Osteoblast (primary cell): ENCODE measurements at regions not wholly inside any gene's neighbourhood (a gene's known extent, or its start where the extent isn't known, plus 50 kb on each side); places are given as distances from the start of the nearest gene placed in this dataset.

ENCODE experiments used
- DNase-seq: peaks from one replicate; pipeline ENCODE4 v3.0.0; 2011; ENCODE audit warnings: low spot score, mixed read lengths; ENCODE audit not compliant: insufficient read length; ENCODE audit errors: missing footprints
- H2AFZ ChIP-seq: 2 replicates; pipeline ENCODE4 v1.6.0; 2011; ENCODE audit warnings: mild to moderate bottlenecking, low read length
- H3K27ac ChIP-seq: 2 replicates; pipeline ENCODE4 v1.5.1; 2011; ENCODE audit warnings: mild to moderate bottlenecking, low read depth, low read length, moderate library complexity
- H3K27me3 ChIP-seq: 2 replicates; pipeline ENCODE4 v1.6.0; 2012; ENCODE audit warnings: mild to moderate bottlenecking, control low read depth, inconsistent platforms, low read length, moderate library complexity; ENCODE audit not compliant: insufficient read depth
- H3K36me3 ChIP-seq: 2 replicates; pipeline ENCODE4 v1.5.1; 2011; ENCODE audit warnings: mild to moderate bottlenecking, low read length, control low read depth, moderate library complexity; ENCODE audit not compliant: insufficient read depth
- H3K4me1 ChIP-seq: 2 replicates; pipeline ENCODE4 v1.5.1; 2011; ENCODE audit warnings: mild to moderate bottlenecking, low read length, control low read depth, moderate library complexity; ENCODE audit not compliant: insufficient read depth
- H3K4me2 ChIP-seq: 2 replicates; pipeline ENCODE4 v1.6.0; 2011; ENCODE audit warnings: mild to moderate bottlenecking, low read length; ENCODE audit not compliant: insufficient read depth
- H3K4me3 ChIP-seq: fragments of 200-600 bp; sonication (generic); 3 replicates; pipeline ENCODE4 v1.5.1; 2012; ENCODE audit warnings: mild to moderate bottlenecking, low read length, inconsistent platforms; ENCODE audit not compliant: insufficient read depth
- H3K79me2 ChIP-seq: 2 replicates; pipeline ENCODE4 v1.6.0; 2012; ENCODE audit warnings: mild to moderate bottlenecking, low read length, control low read depth, inconsistent platforms; ENCODE audit not compliant: insufficient read depth
- H3K9me3 ChIP-seq: 2 replicates; pipeline ENCODE4 v1.5.1; 2011; ENCODE audit warnings: low read depth, low read length, control low read depth
- H4K20me1 ChIP-seq: 2 replicates; pipeline ENCODE4 v1.6.0; 2012; ENCODE audit warnings: mild to moderate bottlenecking, low read length, control low read depth; ENCODE audit not compliant: insufficient read depth
- TF ChIP-seq, protein P1 (sequence below): IDR thresholded peaks from 2 replicates; pipeline ENCODE4 v1.5.1; 2011; ENCODE audit warnings: mild to moderate bottlenecking, low read depth, low read length, moderate library complexity; ENCODE audit errors: extremely low read depth

DNA sequence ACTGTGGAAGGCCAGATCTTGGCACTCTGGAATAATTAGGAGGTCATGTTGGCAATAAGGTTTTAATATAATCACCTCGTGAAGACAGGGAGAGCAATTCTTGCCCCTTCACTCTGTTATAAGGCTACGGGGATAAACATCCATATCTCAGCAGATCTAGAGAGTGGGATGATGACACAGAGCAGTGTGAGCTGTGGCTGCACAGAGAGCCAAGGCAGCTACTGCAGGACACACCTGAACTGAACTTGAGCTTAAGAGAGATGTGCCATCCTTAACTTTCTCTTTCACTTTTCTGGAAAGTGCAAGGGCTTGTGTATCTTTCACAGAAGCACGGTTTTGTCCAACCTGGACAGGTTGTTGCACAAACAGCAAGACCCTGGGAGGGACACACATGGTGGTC, 174.7 kb downstream of the GATA3 start:
- DNase-seq = no peak
- Histone ChIP-seq H3K4me1 (no peaks in the 10 kb centered on the region), H3K4me2 (no peak overlapping the region), H3K36me3 (no peaks in the 10 kb centered on the region), H3K9me3 (peaks cover 1% of the 10 kb centered on the region), H2AFZ (no peak overlapping the region), H3K27ac (no peak overlapping the region), H4K20me1 (no peaks in the 10 kb centered on the region), H3K4me3 (no peak overlapping the region), H3K27me3 (no peaks in the 10 kb centered on the region), H3K79me2 (no peaks in the 10 kb centered on the region)
- TF ChIP-seq, protein P1, sequence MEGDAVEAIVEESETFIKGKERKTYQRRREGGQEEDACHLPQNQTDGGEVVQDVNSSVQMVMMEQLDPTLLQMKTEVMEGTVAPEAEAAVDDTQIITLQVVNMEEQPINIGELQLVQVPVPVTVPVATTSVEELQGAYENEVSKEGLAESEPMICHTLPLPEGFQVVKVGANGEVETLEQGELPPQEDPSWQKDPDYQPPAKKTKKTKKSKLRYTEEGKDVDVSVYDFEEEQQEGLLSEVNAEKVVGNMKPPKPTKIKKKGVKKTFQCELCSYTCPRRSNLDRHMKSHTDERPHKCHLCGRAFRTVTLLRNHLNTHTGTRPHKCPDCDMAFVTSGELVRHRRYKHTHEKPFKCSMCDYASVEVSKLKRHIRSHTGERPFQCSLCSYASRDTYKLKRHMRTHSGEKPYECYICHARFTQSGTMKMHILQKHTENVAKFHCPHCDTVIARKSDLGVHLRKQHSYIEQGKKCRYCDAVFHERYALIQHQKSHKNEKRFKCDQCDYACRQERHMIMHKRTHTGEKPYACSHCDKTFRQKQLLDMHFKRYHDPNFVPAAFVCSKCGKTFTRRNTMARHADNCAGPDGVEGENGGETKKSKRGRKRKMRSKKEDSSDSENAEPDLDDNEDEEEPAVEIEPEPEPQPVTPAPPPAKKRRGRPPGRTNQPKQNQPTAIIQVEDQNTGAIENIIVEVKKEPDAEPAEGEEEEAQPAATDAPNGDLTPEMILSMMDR = no peak

DNA sequence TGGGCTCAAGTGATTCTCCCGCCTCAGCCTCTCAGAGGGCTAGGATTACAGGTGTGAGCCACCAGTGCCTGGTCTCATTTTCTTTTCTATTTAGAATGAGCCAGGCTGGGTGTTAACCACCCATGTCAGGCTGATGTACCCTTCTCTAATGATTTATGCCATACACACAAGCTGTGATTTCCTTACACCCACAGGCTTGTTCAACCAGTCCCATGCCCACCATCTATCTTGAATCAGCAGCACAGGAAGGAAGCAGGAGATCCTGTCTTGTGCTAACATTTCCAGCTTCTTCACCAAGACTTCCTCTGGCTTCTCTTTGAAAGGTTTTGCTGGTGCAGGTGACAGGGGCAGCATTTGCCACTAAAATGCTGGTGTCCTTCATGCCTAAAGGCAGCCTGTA, 176.4 kb downstream of the GATA3 start:
- no peaks in the 10 kb centered on the region for H3K4me1 ChIP-seq
- DNase-seq = no peak
- no peak overlapping the region for H3K4me3 ChIP-seq
- no peaks in the 10 kb centered on the region for H4K20me1 ChIP-seq
- H3K27ac ChIP-seq = no peak overlapping the region
- H3K79me2 ChIP-seq = no peaks in the 10 kb centered on the region
- no peaks in the 10 kb centered on the region for H3K27me3 ChIP-seq
- H2AFZ ChIP-seq = no peak overlapping the region
- H3K36me3 ChIP-seq = no peaks in the 10 kb centered on the region
- no peak overlapping the region for H3K4me2 ChIP-seq
- TF ChIP-seq, protein P1 = no peak
- no peaks in the 10 kb centered on the region for H3K9me3 ChIP-seq

DNA sequence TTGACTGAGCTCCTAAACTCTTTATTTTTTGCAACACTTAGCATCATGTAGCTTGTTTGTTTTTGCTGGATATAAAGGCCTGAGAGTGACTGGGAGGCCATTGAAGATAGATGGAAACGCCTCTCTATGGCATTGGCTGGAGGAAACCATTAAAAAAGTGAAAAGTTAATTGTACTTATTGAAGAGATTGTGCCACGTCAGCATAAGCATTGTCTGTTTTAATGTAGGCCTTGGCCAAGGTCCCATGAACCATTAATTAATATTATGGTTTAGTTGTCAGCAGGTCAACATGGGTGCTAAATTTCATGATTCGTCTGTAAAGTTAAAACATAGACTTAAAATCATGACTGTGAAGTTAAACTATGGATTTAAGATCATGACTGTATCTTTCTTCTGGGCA, 178.6 kb downstream of the GATA3 start:
- Histone ChIP-seq H3K79me2 (no peaks in the 10 kb centered on the region), H3K36me3 (no peaks in the 10 kb centered on the region), H3K27me3 (no peaks in the 10 kb centered on the region), H3K4me2 (no peak overlapping the region), H3K4me3 (no peak overlapping the region), H3K9me3 (no peaks in the 10 kb centered on the region), H3K4me1 (no peaks in the 10 kb centered on the region), H3K27ac (no peak overlapping the region), H4K20me1 (no peaks in the 10 kb centered on the region), H2AFZ (no peak overlapping the region)
- TF ChIP-seq, protein P1 = no peak
- no peak for DNase-seq

DNA sequence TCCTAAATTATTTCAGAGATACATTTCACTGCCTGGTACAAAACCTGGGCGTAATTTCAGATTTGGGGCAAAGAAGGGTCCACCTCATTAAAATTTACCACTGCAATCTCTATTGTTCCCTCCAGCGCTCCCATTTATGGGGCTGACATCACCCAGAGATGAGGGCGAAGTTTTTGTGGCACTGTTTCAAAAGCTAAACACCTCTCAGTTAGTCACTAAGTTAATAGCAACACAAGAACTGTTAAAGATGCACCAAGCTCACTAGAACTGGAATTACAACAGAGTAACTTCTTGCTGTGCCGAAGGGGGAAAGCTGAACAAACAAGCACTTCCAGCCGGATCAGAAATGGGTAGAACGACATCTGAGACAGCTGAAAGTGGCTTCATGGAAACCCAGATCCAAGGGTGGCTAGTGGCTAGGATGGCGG, 179.4 kb downstream of the GATA3 start:
- no peaks in the 10 kb centered on the region for H3K79me2 ChIP-seq
- H3K4me1 ChIP-seq = no peaks in the 10 kb centered on the region
- H3K36me3 ChIP-seq = no peaks in the 10 kb centered on the region
- no peak overlapping the region for H3K4me3 ChIP-seq
- H3K27me3 ChIP-seq = no peaks in the 10 kb centered on the region
- H4K20me1 ChIP-seq = no peaks in the 10 kb centered on the region
- H3K4me2 ChIP-seq = no peak overlapping the region
- H3K9me3 ChIP-seq = no peaks in the 10 kb centered on the region
- no peak overlapping the region for H2AFZ ChIP-seq
- no peak overlapping the region for H3K27ac ChIP-seq
- no peak for DNase-seq
- TF ChIP-seq, protein P1 = no peak
